Endodermal cell (in vitro differentiated cells): ENCODE measurements at regions not wholly inside any gene's neighbourhood (a gene's known extent, or its start where the extent isn't known, plus 50 kb on each side); places are given as distances from the start of the nearest gene placed in this dataset.
A peak's percentile ranks its signal among the peaks of the same experiment; 100 is the strongest.

Experiments
- DNase-seq: peaks from one replicate; pipeline ENCODE4 v3.0.0-alpha.2; 2017
- H3K27ac ChIP-seq: 2 replicates; pipeline ENCODE4 v1.5.1; 2013; ENCODE audit warnings: mild to moderate bottlenecking, low read depth, low read length, moderate library complexity
- H3K27me3 ChIP-seq: 2 replicates; pipeline ENCODE4 v1.6.1; 2013; ENCODE audit warnings: mild to moderate bottlenecking, low read length, moderate library complexity; ENCODE audit not compliant: insufficient read depth, control insufficient read depth, poor library complexity, severe bottlenecking
- H3K36me3 ChIP-seq: 2 replicates; pipeline ENCODE4 v1.7.0; 2013; ENCODE audit warnings: mild to moderate bottlenecking, low read length, moderate library complexity; ENCODE audit not compliant: control insufficient read depth, insufficient read depth
- H3K4me1 ChIP-seq: one replicate; pipeline ENCODE4 v1.7.0; 2013; ENCODE audit warnings: low read length; ENCODE audit not compliant: control insufficient read depth, insufficient read depth
- H3K4me3 ChIP-seq: 2 replicates; pipeline ENCODE4 v1.5.1; 2013; ENCODE audit warnings: mild to moderate bottlenecking, low read length, moderate library complexity
- H3K9ac ChIP-seq: 2 replicates; pipeline ENCODE4 v1.6.1; 2013; ENCODE audit warnings: mild to moderate bottlenecking, low read length, moderate library complexity; ENCODE audit not compliant: poor library complexity, severe bottlenecking; ENCODE audit errors: extremely low read depth
- H3K9me3 ChIP-seq: 2 replicates; pipeline ENCODE4 v1.6.1; 2013; ENCODE audit warnings: mild to moderate bottlenecking, low read length, moderate library complexity; ENCODE audit not compliant: control insufficient read depth
- H3K27ac Mint-ChIP-seq: 2 replicates; pipeline ENCODE4 v1.8.0; 2020; ENCODE audit warnings: mixed read lengths
- H3K27me3 Mint-ChIP-seq: 2 replicates; pipeline ENCODE4 v1.8.0; 2021; ENCODE audit warnings: mild to moderate bottlenecking, mixed read lengths; ENCODE audit not compliant: insufficient read depth
- H3K36me3 Mint-ChIP-seq: 2 replicates; pipeline ENCODE4 v1.8.0; 2020; ENCODE audit warnings: low read depth, mixed read lengths
- H3K4me1 Mint-ChIP-seq: 2 replicates; pipeline ENCODE4 v1.8.0; 2020; ENCODE audit warnings: mixed read lengths
- H3K4me3 Mint-ChIP-seq: 2 replicates; pipeline ENCODE4 v1.8.0; 2020; ENCODE audit warnings: mild to moderate bottlenecking, moderate library complexity, mixed read lengths
- H3K9me3 Mint-ChIP-seq: 2 replicates; pipeline ENCODE4 v1.8.0; 2020; ENCODE audit warnings: mild to moderate bottlenecking, mixed read lengths
- CTCF ChIP-seq: fragments of 200-600 bp; sonication (generic); conservative IDR thresholded peaks from 2 replicates; pipeline ENCODE4 v1.5.0; 2021; ENCODE audit warnings: antibody characterized with exemption, mild to moderate bottlenecking
- WGBS, 2 experiments: methylation state at CpG; one replicate each; pipeline versions ENCODE4 v1.1.5 to v1.1.7; 2013; ENCODE audit warnings: missing lambda C conversion rate in 2 of 2, mixed read lengths in 1 of 2; ENCODE audit not compliant: insufficient coverage in 1 of 2, insufficient read length in 1 of 2; 5-methylcytosine and 5-hydroxymethylcytosine counted together

- 84 to 100% methylated on average over 3 to 4 of the region's 4 CpGs for WGBS, 2 experiments
- Histone ChIP-seq H3K27ac (no peak overlapping the region), H3K4me1 (no peaks in the 10 kb centered on the region), H3K4me3 (no peak overlapping the region), H3K36me3 (no peaks in the 10 kb centered on the region), H3K27me3 (no peaks in the 10 kb centered on the region), H3K9me3 (no peaks in the 10 kb centered on the region), H3K9ac (no peak overlapping the region)
- no peak overlapping the region for H3K27ac Mint-ChIP-seq
- no peaks in the 10 kb centered on the region for H3K9me3 Mint-ChIP-seq
- DNase-seq: no peak
- no peak for TF ChIP-seq CTCF
- peaks cover 17% of the 10 kb centered on the region for H3K27me3 Mint-ChIP-seq
- H3K4me3 Mint-ChIP-seq: no peak overlapping the region
- no peaks in the 10 kb centered on the region for H3K36me3 Mint-ChIP-seq
- H3K4me1 Mint-ChIP-seq: peaks cover 2% of the 10 kb centered on the region
Measured at GRCh38 chr3:28845006-28845324, 435.9 kb upstream of the RBMS3 start.

DNA sequence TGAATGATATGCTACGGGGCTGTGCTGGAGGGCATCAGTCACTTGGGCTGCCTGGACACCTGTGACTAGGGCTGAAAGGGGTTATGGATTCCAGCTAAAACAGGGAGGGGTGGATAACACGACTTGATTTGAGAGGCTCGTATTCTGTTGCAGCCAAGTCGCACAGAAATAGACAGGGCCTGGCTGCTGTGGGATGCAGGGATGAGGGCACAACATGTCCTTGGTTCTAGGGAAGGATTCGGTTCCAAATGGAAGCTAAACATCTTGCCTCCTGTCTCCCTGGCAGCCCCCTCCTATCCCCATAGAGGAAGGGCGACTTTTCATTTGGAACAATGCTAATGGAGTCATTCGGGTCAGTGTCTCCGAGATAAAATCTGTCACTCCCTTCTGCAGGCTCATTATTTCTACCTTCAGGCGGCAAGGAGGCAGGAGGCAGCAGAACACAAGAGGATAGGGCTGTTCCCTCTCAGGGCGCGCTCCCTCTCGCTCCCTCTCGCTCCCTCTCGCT lies 433.8 kb upstream of the RBMS3 start:
- TF ChIP-seq CTCF: no peak
- peak overlapping the region; percentile 50 for H3K4me3 Mint-ChIP-seq
- no peaks in the 10 kb centered on the region for H3K36me3 Mint-ChIP-seq
- H3K27ac ChIP-seq: no peak overlapping the region
- peaks cover 2% of the 10 kb centered on the region for H3K4me1 Mint-ChIP-seq
- no peak overlapping the region for H3K9ac ChIP-seq
- no peaks in the 10 kb centered on the region for H3K27me3 ChIP-seq
- no peaks in the 10 kb centered on the region for H3K9me3 ChIP-seq
- no peaks in the 10 kb centered on the region for H3K4me1 ChIP-seq
- WGBS, 2 experiments: 85 to 91% methylated on average over 7 to 14 of the region's 14 CpGs
- peaks cover 12% of the 10 kb centered on the region for H3K27me3 Mint-ChIP-seq
- H3K4me3 ChIP-seq: no peak overlapping the region
- H3K27ac Mint-ChIP-seq: no peak overlapping the region
- H3K36me3 ChIP-seq: no peaks in the 10 kb centered on the region
- H3K9me3 Mint-ChIP-seq: no peaks in the 10 kb centered on the region
- no peak for DNase-seq

- H3K27me3 Mint-ChIP-seq: peaks cover 12% of the 10 kb centered on the region
- H3K27ac Mint-ChIP-seq: no peak overlapping the region
- H3K36me3 Mint-ChIP-seq: no peaks in the 10 kb centered on the region
- Histone ChIP-seq H3K27me3 (no peaks in the 10 kb centered on the region), H3K27ac (no peak overlapping the region), H3K4me3 (no peak overlapping the region), H3K36me3 (no peaks in the 10 kb centered on the region), H3K4me1 (no peaks in the 10 kb centered on the region), H3K9me3 (no peaks in the 10 kb centered on the region), H3K9ac (no peak overlapping the region)
- H3K4me1 Mint-ChIP-seq: no peaks in the 10 kb centered on the region
- WGBS, 2 experiments: 93 to 100% methylated on average over 3 to 4 of the region's 4 CpGs
- H3K9me3 Mint-ChIP-seq: no peaks in the 10 kb centered on the region
- TF ChIP-seq CTCF: no peak
- no peak for DNase-seq
- H3K4me3 Mint-ChIP-seq: peak overlapping the region; percentile 50
Measured at GRCh38 chr3:28847736-28848135, 433.1 kb upstream of the RBMS3 start.
